Neural progenitor cell (in vitro differentiated cells): ENCODE measurements at regions not wholly inside any gene's neighbourhood (a gene's known extent, or its start where the extent isn't known, plus 50 kb on each side); places are given as distances from the start of the nearest gene placed in this dataset.

Source experiments
- EZH2phosphoT487 ChIP-seq: fragments of 200-600 bp; sonication (generic); IDR thresholded peaks from 2 replicates; pipeline ENCODE4 v1.6.1; 2017; ENCODE audit warnings: antibody characterized with exemption
- TF ChIP-seq, protein P1 (sequence below): fragments of 200-600 bp; sonication (generic); IDR thresholded peaks from 2 replicates; pipeline ENCODE4 v1.5.1; 2017; ENCODE audit warnings: antibody characterized with exemption, mild to moderate bottlenecking

DNA sequence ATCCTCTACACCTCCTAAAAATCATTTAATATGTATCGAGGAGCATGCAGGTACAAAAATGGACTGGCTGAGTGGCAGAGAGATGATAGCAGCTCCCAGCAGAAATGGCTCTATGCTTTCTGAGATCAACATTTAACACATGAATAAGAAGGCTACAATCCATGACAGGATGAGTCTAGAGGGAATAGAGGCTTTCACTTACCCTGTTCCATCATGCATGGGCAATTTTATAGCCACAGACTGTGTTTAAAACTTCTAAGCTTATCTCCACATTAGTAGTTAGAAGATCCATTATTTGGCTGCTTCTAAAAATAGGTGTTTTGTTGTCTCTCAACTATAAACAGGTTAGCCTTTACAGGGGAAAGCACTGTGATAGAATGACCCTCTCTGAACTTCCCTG lies 149.1 kb upstream of the ARHGAP28 start:
- TF ChIP-seq, protein P1, sequence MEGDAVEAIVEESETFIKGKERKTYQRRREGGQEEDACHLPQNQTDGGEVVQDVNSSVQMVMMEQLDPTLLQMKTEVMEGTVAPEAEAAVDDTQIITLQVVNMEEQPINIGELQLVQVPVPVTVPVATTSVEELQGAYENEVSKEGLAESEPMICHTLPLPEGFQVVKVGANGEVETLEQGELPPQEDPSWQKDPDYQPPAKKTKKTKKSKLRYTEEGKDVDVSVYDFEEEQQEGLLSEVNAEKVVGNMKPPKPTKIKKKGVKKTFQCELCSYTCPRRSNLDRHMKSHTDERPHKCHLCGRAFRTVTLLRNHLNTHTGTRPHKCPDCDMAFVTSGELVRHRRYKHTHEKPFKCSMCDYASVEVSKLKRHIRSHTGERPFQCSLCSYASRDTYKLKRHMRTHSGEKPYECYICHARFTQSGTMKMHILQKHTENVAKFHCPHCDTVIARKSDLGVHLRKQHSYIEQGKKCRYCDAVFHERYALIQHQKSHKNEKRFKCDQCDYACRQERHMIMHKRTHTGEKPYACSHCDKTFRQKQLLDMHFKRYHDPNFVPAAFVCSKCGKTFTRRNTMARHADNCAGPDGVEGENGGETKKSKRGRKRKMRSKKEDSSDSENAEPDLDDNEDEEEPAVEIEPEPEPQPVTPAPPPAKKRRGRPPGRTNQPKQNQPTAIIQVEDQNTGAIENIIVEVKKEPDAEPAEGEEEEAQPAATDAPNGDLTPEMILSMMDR: no peak
- TF ChIP-seq EZH2phosphoT487: no peak
